DOHH2 (cell line): ENCODE measurements at regions not wholly inside any gene's neighbourhood (a gene's known extent, or its start where the extent isn't known, plus 50 kb on each side); places are given as distances from the start of the nearest gene placed in this dataset.

Source experiments
- CTCF ChIP-seq: fragments of 200-600 bp; sonication (generic); IDR thresholded peaks from one replicate; pipeline ENCODE4 v1.5.1; 2014; ENCODE audit warnings: antibody characterized with exemption, mild to moderate bottlenecking, low read depth, low read length; ENCODE audit not compliant: poor library complexity, severe bottlenecking
- EZH2phosphoT487 ChIP-seq: fragments of 200-600 bp; sonication (generic); IDR thresholded peaks from 2 replicates; pipeline ENCODE4 v1.6.1; 2017; ENCODE audit warnings: borderline replicate concordance, mild to moderate bottlenecking, antibody characterized with exemption, low read length, moderate library complexity, mixed read lengths

GRCh38 chr6:94464018-94464510, 1044.7 kb upstream of the EPHA7 start:
- no peak for TF ChIP-seq CTCF
- no peak for TF ChIP-seq EZH2phosphoT487
